ENCODE measurements at regions not wholly inside any gene's neighbourhood (a gene's known extent, or its start where the extent isn't known, plus 50 kb on each side); places are given as distances from the start of the nearest gene placed in this dataset.

DNA sequence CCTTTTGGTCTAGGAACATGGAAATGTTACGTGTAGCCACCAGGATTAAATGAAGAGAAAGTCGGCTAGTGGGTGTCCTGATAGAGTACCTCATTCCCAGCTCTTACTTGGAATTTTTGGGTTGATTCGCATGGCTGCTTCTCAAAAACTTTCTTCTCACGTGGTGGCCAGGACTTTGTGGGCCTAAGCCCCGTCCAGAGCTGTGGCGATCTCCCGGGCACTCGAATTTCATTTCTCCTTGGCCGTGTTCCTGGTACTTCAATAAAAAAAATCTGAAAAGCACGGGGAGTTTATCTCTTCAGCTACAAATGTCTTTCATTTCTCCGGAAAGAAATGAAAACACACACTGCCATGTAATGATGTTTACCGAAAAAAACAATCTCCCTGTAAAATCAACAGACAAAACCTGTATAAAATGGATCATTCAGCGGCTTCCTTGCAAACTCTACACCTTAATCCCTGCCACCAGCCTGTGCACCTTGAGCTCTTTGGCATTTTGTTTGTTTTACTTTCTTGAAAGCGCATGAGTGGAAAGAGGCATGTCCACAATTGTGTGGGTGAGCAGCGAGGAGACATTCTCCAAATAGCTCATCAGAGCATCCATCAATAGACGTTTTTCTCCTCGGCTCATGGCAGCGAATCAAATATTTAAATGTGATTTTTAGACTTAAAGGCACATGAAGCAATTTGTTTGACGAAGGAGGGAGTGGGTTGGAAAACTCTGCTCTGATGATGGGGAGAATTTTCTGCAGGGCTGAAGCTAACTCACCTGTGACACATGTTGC lies 173.1 kb downstream of the TFAP2C start (continued):
- no peak for TF ChIP-seq ELF1 (IDR thresholded peaks at IDR 0.05; ENCODE audit: borderline replicate concordance, low read depth)
- TF ChIP-seq POLR2AphosphoS5 (IDR thresholded peaks at IDR 0.05; ENCODE audit: low read depth, low read length), result no peak

- Histone ChIP-seq H3K27ac (ENCODE audit: low read depth, low read length) (no peak overlapping the region), H3K4me3 (replicated peaks in 1 of 2; ENCODE audit: low read depth in 1 of 2, low read length in 2 of 2) (no peak overlapping the region), H3K4me1 (ENCODE audit: control insufficient read depth in 1 of 2, insufficient read depth in 2 of 2, low read length in 2 of 2) (no peaks in the 10 kb centered on the region; a peak in 1 of 4 replicates), H3K9me3 (ENCODE audit: control insufficient read depth in 1 of 2, insufficient read depth in 1 of 2, low read depth in 1 of 2, low read length in 2 of 2) (no peaks in the 10 kb centered on the region), H3K9ac (ENCODE audit: low read length) (no peak overlapping the region), H3K9me2 (ENCODE audit: insufficient read depth) (no peaks in the 10 kb centered on the region), H3K79me2 (ENCODE audit: insufficient read depth, low read length) (no peaks in the 10 kb centered on the region), H2AFZ (ENCODE audit: low read depth, low read length, poor library complexity, severe bottlenecking) (no peak overlapping the region), H3K27me3 (ENCODE audit: insufficient read depth, low read length) (no peaks in the 10 kb centered on the region), H3K4me2 (ENCODE audit: low read length) (no peak overlapping the region), H3K36me3 (ENCODE audit: control insufficient read depth in 1 of 2, insufficient read depth in 2 of 2, low read length in 2 of 2) (no peaks in the 10 kb centered on the region), H4K20me1 (ENCODE audit: insufficient read depth) (no peaks in the 10 kb centered on the region)
- POLR2A ChIA-PET, result no interaction called here
- no peak for DNase-seq (ENCODE audit: low read depth, low spot score)
- RAD21 ChIA-PET (ENCODE audit: low non-redundant PET in 1 of 2, low total read pairs in 2 of 2, uncharacterized antibody in 2 of 2, unreplicated experiment in 2 of 2), result no interaction called here
- TF ChIP-seq POLR2AphosphoS5 (IDR thresholded peaks at IDR 0.05; ENCODE audit: low read depth, low read length) (no peak), EZH2phosphoT487 (IDR thresholded peaks at IDR 0.05; ENCODE audit: borderline replicate concordance) (no peak), ZFX (IDR thresholded peaks at IDR 0.05) (no peak), ELF1 (IDR thresholded peaks at IDR 0.05; ENCODE audit: borderline replicate concordance, low read depth) (no peak), REST (IDR thresholded peaks at IDR 0.05; ENCODE audit: low read depth) (no peak), EZH2 (IDR thresholded peaks at IDR 0.05) (no peak), MAX (IDR thresholded peaks at IDR 0.05) (no peak), JUND (IDR thresholded peaks at IDR 0.05) (no peak), EGR1 (IDR thresholded peaks at IDR 0.05; ENCODE audit: low read depth) (no peak), ZBTB33 (IDR thresholded peaks at IDR 0.05; ENCODE audit: extremely low read depth, insufficient replicate concordance, low read length) (no peak), CEBPB (IDR thresholded peaks at IDR 0.05; ENCODE audit: low read depth) (no peak), RAD21 (IDR thresholded peaks at IDR 0.05; ENCODE audit: low read depth) (no peak), YY1 (IDR thresholded peaks at IDR 0.05; ENCODE audit: extremely low read depth, insufficient replicate concordance, low read depth, low read length) (no peak), POLR2A (IDR thresholded peaks at IDR 0.05; ENCODE audit: borderline replicate concordance, extremely low read depth, insufficient read depth, insufficient read length) (no peak), SIN3A (IDR thresholded peaks at IDR 0.05; ENCODE audit: low read depth) (no peak)
- TF ChIP-seq, protein P1, sequence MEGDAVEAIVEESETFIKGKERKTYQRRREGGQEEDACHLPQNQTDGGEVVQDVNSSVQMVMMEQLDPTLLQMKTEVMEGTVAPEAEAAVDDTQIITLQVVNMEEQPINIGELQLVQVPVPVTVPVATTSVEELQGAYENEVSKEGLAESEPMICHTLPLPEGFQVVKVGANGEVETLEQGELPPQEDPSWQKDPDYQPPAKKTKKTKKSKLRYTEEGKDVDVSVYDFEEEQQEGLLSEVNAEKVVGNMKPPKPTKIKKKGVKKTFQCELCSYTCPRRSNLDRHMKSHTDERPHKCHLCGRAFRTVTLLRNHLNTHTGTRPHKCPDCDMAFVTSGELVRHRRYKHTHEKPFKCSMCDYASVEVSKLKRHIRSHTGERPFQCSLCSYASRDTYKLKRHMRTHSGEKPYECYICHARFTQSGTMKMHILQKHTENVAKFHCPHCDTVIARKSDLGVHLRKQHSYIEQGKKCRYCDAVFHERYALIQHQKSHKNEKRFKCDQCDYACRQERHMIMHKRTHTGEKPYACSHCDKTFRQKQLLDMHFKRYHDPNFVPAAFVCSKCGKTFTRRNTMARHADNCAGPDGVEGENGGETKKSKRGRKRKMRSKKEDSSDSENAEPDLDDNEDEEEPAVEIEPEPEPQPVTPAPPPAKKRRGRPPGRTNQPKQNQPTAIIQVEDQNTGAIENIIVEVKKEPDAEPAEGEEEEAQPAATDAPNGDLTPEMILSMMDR (IDR thresholded peaks at IDR 0.05 in 2 of 3, conservative IDR thresholded peaks at IDR 0.05 in 1 of 3; ENCODE audit: borderline replicate concordance in 1 of 3, insufficient read depth in 1 of 3, low read depth in 2 of 3, low read length in 2 of 3), result no peak
- CTCF ChIA-PET, result no interaction called here
- ATAC-seq, result no peak
- no TSS peak for BruUV-seq (replicated peaks)
- intact Hi-C loops (cut with micrococcal nuclease), result no loop called here
These were observed 173.7 kb downstream of the TFAP2C start for GRCh38 chr20:56802805-56803204.
